ENCODE measurements at regions not wholly inside any gene's neighbourhood (a gene's known extent, or its start where the extent isn't known, plus 50 kb on each side); places are given as distances from the start of the nearest gene placed in this dataset.

GRCh38 chr11:70494559-70495350 is 96.4 kb downstream of the CTTN start:
- Histone ChIP-seq H3K4me3 (no peak overlapping the region), H3K27me3 (no peaks in the 10 kb centered on the region), H3K4me1 (peaks cover 20% of the 10 kb centered on the region)

GRCh38 chr11:70495351-70496310 is 97.3 kb downstream of the CTTN start:
- peaks cover 20% of the 10 kb centered on the region for H3K9me3 ChIP-seq
- no peaks in the 10 kb centered on the region for H4K20me1 ChIP-seq
- H3K4me3 ChIP-seq = no peak overlapping the region
- no peak for TF ChIP-seq Cebpa-rat (IDR thresholded peaks at IDR 0.05)
- H3K27me3 ChIP-seq = no peaks in the 10 kb centered on the region
- H3K36me3 ChIP-seq = no peaks in the 10 kb centered on the region
- H3K4me2 ChIP-seq = peak overlapping the region; percentile 36; the same call in 1 of the 2 replicates
- H3K4me1 ChIP-seq = peaks cover 26% of the 10 kb centered on the region
- no peak overlapping the region for H3K27ac ChIP-seq
- H3K9ac ChIP-seq = no peak overlapping the region

More at GRCh38 chr11:70494559-70495350, 96.4 kb downstream of the CTTN start:
- TF ChIP-seq Cebpa-rat (IDR thresholded peaks at IDR 0.05) = no peak
- Histone ChIP-seq H3K9me3 (peaks cover 28% of the 10 kb centered on the region), H3K9ac (no peak overlapping the region), H4K20me1 (no peaks in the 10 kb centered on the region), H3K4me2 (peak overlapping the region; percentile 36; the same call in 1 of the 2 replicates), H3K27ac (no peak overlapping the region), H3K36me3 (no peaks in the 10 kb centered on the region)

GRCh38 chr11:70496591-70497535 is 98.5 kb downstream of the CTTN start:
- H3K9ac ChIP-seq = no peak overlapping the region
- no peak overlapping the region for H3K4me3 ChIP-seq
- no peak overlapping the region for H3K27ac ChIP-seq
- TF ChIP-seq Cebpa-rat (IDR thresholded peaks at IDR 0.05) = no peak
- H3K36me3 ChIP-seq = no peaks in the 10 kb centered on the region
- no peaks in the 10 kb centered on the region for H3K27me3 ChIP-seq
- H3K9me3 ChIP-seq = peaks cover 8% of the 10 kb centered on the region
- 0 out of 2 replicates have a peak overlapping the region, but pooled peaks have one; percentile 5 for H3K4me2 ChIP-seq
- no peaks in the 10 kb centered on the region for H4K20me1 ChIP-seq
- H3K4me1 ChIP-seq = peaks cover 34% of the 10 kb centered on the region

DNA sequence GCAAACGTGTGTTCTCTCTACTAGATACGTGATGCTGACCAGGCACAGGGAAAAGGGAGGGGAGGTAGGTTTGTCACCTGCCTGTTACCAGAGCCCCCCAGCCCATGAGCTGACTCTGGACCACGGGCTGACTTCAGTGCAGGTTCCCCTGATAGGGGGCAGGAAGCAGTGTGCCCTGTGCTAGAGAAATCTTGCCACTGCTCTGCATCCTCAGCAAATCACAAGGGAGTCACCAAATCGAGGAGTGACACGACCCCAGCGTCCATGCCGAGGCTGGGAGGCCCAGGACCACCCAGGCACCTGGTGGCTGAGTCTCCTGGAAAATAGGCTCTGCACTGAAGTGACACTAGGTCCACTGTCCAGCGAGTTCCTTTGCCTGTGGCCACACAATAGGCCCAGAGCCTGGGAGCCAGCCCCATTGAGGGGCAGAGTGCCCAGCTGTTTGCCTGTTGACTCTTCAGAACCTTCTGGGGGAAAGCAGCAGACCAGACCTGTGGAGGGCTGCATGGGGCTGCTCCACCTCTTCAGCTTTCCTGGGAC is 99.3 kb downstream of the CTTN start:
- Histone ChIP-seq H3K4me1 (peaks cover 37% of the 10 kb centered on the region), H3K36me3 (no peaks in the 10 kb centered on the region), H3K4me2 (0 out of 2 replicates have a peak overlapping the region, but pooled peaks have one; percentile 5), H3K27me3 (no peaks in the 10 kb centered on the region), H3K27ac (no peak overlapping the region), H3K4me3 (no peak overlapping the region), H4K20me1 (no peaks in the 10 kb centered on the region), H3K9ac (no peak overlapping the region), H3K9me3 (0 out of 2 replicates have a peak, but pooled peaks cover under 1% of the 10 kb centered on the region)
- TF ChIP-seq Cebpa-rat (IDR thresholded peaks at IDR 0.05) = no peak

DNA sequence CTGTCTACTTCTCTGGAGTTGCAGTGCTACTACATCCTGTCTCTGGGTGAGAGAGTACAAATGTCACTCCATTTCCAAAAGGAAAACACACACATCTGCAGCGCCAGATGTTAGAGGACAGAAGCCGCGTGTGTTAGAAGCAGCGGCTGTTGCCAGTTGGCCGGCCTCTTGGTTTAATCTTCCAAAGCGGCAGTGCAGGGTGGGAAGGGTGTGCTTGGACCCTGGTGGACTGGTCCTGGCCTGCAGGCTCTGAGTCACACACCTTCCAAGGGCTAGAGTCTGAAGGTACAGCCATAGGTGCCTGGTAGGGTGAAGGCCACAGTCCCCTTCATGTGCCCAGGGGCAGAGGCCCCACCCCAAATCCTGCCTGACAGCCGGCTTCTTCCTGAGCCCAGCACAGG is 99.8 kb downstream of the CTTN start:
- no peaks in the 10 kb centered on the region for H3K27me3 ChIP-seq
- peaks cover 37% of the 10 kb centered on the region for H3K4me1 ChIP-seq
- H3K9ac ChIP-seq = no peak overlapping the region
- H3K27ac ChIP-seq = no peak overlapping the region
- TF ChIP-seq Cebpa-rat (IDR thresholded peaks at IDR 0.05) = no peak
- H3K9me3 ChIP-seq = no peaks in the 10 kb centered on the region
- no peak overlapping the region for H3K4me3 ChIP-seq
- H3K4me2 ChIP-seq = no peak overlapping the region
- H3K36me3 ChIP-seq = no peaks in the 10 kb centered on the region
- no peaks in the 10 kb centered on the region for H4K20me1 ChIP-seq

DNA sequence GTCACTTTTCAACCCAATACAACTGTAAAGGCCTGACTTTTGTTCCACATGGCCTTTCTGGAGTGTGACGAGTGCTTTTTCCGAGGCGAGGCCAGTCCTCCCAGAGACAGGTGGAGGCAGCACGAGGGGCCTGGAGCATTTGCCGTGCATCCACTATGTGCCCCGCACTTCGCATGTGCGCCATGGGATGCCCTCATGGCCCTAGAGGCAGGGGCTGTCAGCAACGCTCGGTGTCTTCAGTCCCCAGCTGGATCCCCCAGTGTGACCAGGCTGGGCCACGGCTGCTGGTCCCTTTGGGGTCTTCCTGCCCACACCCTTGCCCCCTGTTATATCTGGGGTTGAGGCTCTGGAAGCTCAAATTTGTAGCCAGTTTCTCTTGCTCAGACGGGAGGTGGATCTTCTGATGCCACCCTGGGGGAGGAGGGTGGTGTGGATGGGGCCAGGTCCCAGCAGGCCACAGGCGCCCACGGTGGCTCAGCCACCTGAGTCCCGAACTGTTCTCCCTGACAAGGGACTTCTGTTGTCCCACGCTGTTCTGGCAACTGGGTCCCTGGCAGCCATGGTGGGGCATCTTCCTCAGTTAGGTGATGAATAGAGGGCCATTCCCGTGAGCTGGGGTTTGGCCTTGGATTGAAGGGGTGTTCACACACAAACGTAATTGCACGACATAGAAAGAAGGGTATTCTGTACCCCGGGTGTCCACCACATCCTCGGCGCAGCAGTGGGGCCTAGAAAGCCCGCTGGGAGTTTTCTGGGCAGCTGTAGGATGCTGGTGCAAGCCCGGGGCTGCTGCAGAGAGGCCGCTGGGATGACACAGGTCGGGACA is 100.9 kb downstream of the CTTN start:
- H3K36me3 ChIP-seq = no peaks in the 10 kb centered on the region
- H3K9me3 ChIP-seq = no peaks in the 10 kb centered on the region
- no peak overlapping the region for H3K9ac ChIP-seq
- peaks cover 37% of the 10 kb centered on the region for H3K4me1 ChIP-seq
- no peak overlapping the region for H3K27ac ChIP-seq
- H4K20me1 ChIP-seq = no peaks in the 10 kb centered on the region
- TF ChIP-seq Cebpa-rat (IDR thresholded peaks at IDR 0.05) = no peak
- H3K4me3 ChIP-seq = no peak overlapping the region
- H3K27me3 ChIP-seq = no peaks in the 10 kb centered on the region
- H3K4me2 ChIP-seq = peak overlapping the region; percentile 48; the same call in 1 of the 2 replicates

DNA sequence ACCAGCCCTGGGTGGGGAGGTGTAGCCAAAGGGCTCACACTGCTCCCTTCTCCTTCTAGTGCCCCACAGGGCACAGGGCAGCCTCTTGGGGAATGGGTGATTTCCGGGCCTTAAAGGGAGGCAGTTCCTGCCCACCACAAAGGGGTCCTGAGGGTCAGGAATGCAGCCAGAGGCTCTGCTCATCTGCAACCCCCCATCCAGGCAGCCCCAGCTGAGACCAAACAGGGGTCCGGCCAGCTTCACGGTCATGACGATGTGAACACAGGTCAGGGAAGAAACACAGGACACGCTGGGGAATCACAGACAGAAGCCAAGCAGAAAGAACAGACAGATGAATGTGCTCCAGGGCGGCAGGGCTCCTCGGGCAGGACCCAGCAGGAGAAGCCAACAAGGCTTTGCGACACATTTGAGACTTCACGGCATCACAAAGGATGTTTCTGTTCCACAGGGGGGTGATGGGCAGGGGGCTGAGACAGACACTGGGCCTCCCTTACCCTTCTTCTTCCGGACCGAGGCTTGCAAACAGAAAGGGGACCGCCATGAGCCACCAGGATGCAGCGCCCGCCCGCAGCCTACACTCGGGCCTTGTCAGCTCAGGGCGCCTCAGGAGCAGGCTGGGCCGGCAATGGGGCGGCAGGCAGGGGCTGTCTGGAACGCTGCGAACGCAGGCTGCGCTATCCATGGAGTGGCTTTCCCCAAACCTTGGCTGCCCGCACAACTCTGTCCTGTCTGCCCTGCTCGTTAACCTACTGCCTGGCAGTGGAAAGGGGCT is 101.9 kb downstream of the CTTN start:
- Histone ChIP-seq H4K20me1 (no peaks in the 10 kb centered on the region), H3K4me3 (no peak overlapping the region), H3K4me2 (peak overlapping the region; percentile 48), H3K27me3 (no peaks in the 10 kb centered on the region), H3K27ac (peak overlapping the region; percentile 18; the same call in 1 of the 2 replicates), H3K9me3 (no peaks in the 10 kb centered on the region), H3K4me1 (peaks cover 36% of the 10 kb centered on the region), H3K36me3 (no peaks in the 10 kb centered on the region), H3K9ac (no peak overlapping the region)
- no peak for TF ChIP-seq Cebpa-rat (IDR thresholded peaks at IDR 0.05)

Measured in BLaER1 (cell line).